Panc1 (cell line): ENCODE measurements at regions not wholly inside any gene's neighbourhood (a gene's known extent, or its start where the extent isn't known, plus 50 kb on each side); places are given as distances from the start of the nearest gene placed in this dataset.
A peak's percentile ranks its signal among the peaks of the same experiment; 100 is the strongest.

Experiments used
- ATAC-seq: fragments of 200-7000 bp; cut with Tn5 transposase; 2 replicates; pipeline ENCODE4 v1.9.1; 2020; ENCODE audit warnings: mild to moderate bottlenecking, moderate library complexity
- BruUV-seq: library from RNA; stranded (reverse); fragments of 400-500 nt; replicated peaks from 2 replicates; lab custom pipeline; 2021; lab: Mats Ljungman, UMichigan
- CTCF ChIA-PET: fragments of 300-600 bp; sonication (Branson Sonifier 250); formaldehyde crosslinking; loops from one replicate; lab custom pipeline; 2022; ENCODE audit warnings: antibody characterized with exemption; lab: Charles Lee
- POLR2A ChIA-PET: fragments of 300-600 bp; sonication (Branson Sonifier 250); formaldehyde crosslinking; loops from one replicate; lab custom pipeline; 2022; ENCODE audit warnings: antibody characterized with exemption; lab: Charles Lee
- DNase-seq: peaks from one replicate; pipeline ENCODE4 v3.0.0-alpha.2; 2010; ENCODE audit warnings: low read depth, low spot score
- H3K27ac ChIP-seq: 2 replicates; pipeline ENCODE4 v1.5.1; 2011; ENCODE audit warnings: mild to moderate bottlenecking, low read length, inconsistent platforms
- H3K27me3 ChIP-seq: fragments of 200-500 bp; sonication (Bioruptor generic); 2 replicates; pipeline ENCODE4 v1.6.0; 2014; ENCODE audit warnings: low read length, inconsistent platforms; ENCODE audit not compliant: control insufficient read depth, insufficient read depth
- H3K36me3 ChIP-seq: fragments of 200-500 bp; sonication (Bioruptor generic); 2 replicates; pipeline ENCODE4 v1.5.1; 2014; ENCODE audit warnings: inconsistent platforms, mild to moderate bottlenecking, low read length, moderate library complexity; ENCODE audit not compliant: control insufficient read depth, insufficient read depth
- H3K4me1 ChIP-seq: 2 replicates; pipeline ENCODE4 v1.5.1; 2011; ENCODE audit warnings: inconsistent platforms, mild to moderate bottlenecking, low read length, moderate library complexity; ENCODE audit not compliant: control insufficient read depth, insufficient read depth
- H3K4me3 ChIP-seq, 2 experiments: 2 replicates each; pipeline ENCODE4 v1.5.1; 2011 to 2012; ENCODE audit warnings: low read depth in 2 of 2, low read length in 2 of 2, mild to moderate bottlenecking in 2 of 2, inconsistent platforms in 1 of 2, moderate library complexity in 1 of 2
- H3K9me3 ChIP-seq: fragments of 200-500 bp; sonication (Bioruptor generic); 2 replicates; pipeline ENCODE4 v1.5.1; 2014; ENCODE audit warnings: low read depth, mild to moderate bottlenecking, inconsistent platforms, low read length, moderate library complexity; ENCODE audit not compliant: control insufficient read depth, insufficient read depth
- CTCF ChIP-seq: fragments of 450-650 bp; IDR thresholded peaks from 2 replicates; pipeline ENCODE4 v1.5.1; 2017; ENCODE audit warnings: mild to moderate bottlenecking
- POLR2AphosphoS5 ChIP-seq: IDR thresholded peaks from 2 replicates; pipeline ENCODE4 v1.6.1; 2012; ENCODE audit warnings: mild to moderate bottlenecking, low read depth, low read length, moderate library complexity
- REST ChIP-seq, 2 experiments: IDR thresholded peaks; 2 replicates each; pipeline ENCODE4 v1.6.1; 2011 to 2012; ENCODE audit warnings: low read depth in 2 of 2, control low read depth in 1 of 2, low read length in 1 of 2, mild to moderate bottlenecking in 1 of 2, moderate library complexity in 1 of 2; ENCODE audit not compliant: insufficient read depth in 1 of 2
- SIN3A ChIP-seq: IDR thresholded peaks from 2 replicates; pipeline ENCODE4 v1.6.1; 2012; ENCODE audit warnings: low read depth, mild to moderate bottlenecking, low read length, moderate library complexity, borderline replicate concordance; ENCODE audit not compliant: insufficient read depth
- TCF7L2 ChIP-seq: IDR thresholded peaks from 2 replicates; pipeline ENCODE4 v1.6.1; 2011; ENCODE audit warnings: mild to moderate bottlenecking, low read depth, low read length, inconsistent platforms
- in situ Hi-C: cut with HindIII; loops from 2 replicates; pipeline ENCODE4 v1.10.0; 2016; ENCODE audit warnings: low sequenced_read_pairs, low pct_unique_long_range_greater_than_20kb
- intact Hi-C: fragments of 100-400 bp; cut with micrococcal nuclease; formaldehyde crosslinking; loops from one replicate; pipeline ENCODE4 v1.10.0; 2022; ENCODE audit not compliant: unreplicated experiment

GRCh38 chr1:14128096-14128495, 428.1 kb downstream of the PRDM2 start:
- Histone ChIP-seq H3K36me3 (no peaks in the 10 kb centered on the region), H3K4me3 (no peak overlapping the region), H3K27ac (no peak overlapping the region), H3K27me3 (no peaks in the 10 kb centered on the region), H3K4me1 (no peaks in the 10 kb centered on the region), H3K9me3 (no peaks in the 10 kb centered on the region)
- POLR2A ChIA-PET = interaction anchor here (0.6 kb wide), 2 partner anchors 858 to 904 kb away, joined by 3 to 6 read pairs; no protein-coding TSS in a partner anchor
- peak; percentile 68 for ATAC-seq
- in situ Hi-C loops (no loop called here), intact Hi-C loops (no loop called here)
- DNase-seq = no peak
- no TSS peak for BruUV-seq
- CTCF ChIA-PET = no interaction called here
- TF ChIP-seq SIN3A (no peak), CTCF (no peak), POLR2AphosphoS5 (no peak), REST (IDR thresholded peaks at IDR 0.05; ENCODE audit: insufficient read depth in 1 of 2, low read depth in 2 of 2, low read length in 1 of 2) (no peak), TCF7L2 (no peak)

- BruUV-seq = no TSS peak
- ChIA-PET CTCF (no interaction called here), POLR2A (no interaction called here)
- no peaks in the 10 kb centered on the region for H3K27me3 ChIP-seq
- TF ChIP-seq SIN3A = no peak
- no peak for TF ChIP-seq TCF7L2
- TF ChIP-seq POLR2AphosphoS5 = no peak
- TF ChIP-seq CTCF = no peak
- no peak for TF ChIP-seq REST (IDR thresholded peaks at IDR 0.05; ENCODE audit: insufficient read depth in 1 of 2, low read depth in 2 of 2, low read length in 1 of 2)
- intact Hi-C loops = no loop called here
- no peak overlapping the region for H3K27ac ChIP-seq
- no peak overlapping the region for H3K4me3 ChIP-seq
- in situ Hi-C loops = no loop called here
- ATAC-seq (no peak), DNase-seq (no peak)
- H3K4me1 ChIP-seq = no peaks in the 10 kb centered on the region
- no peaks in the 10 kb centered on the region for H3K36me3 ChIP-seq
- H3K9me3 ChIP-seq = no peaks in the 10 kb centered on the region
Observed at GRCh38 chr1:14129009-14129408, 429.0 kb downstream of the PRDM2 start.
